Lung (tissue), 11 donors: ENCODE measurements at regions not wholly inside any gene's neighbourhood (a gene's known extent, or its start where the extent isn't known, plus 50 kb on each side); places are given as distances from the start of the nearest gene placed in this dataset.

ENCODE experiments used
- ATAC-seq: fragments of 200-7000 bp; cut with Tn5 transposase; one replicate; pipeline ENCODE4 v1.9.1; 2020; ENCODE audit warnings: moderate number of reproducible peaks; ENCODE audit not compliant: insufficient read depth, low FRiP score
- DNase-seq, 3 donors: peaks; one replicate each; pipeline ENCODE4 v3.0.0-alpha.2; 2013 to 2017
- H3K27ac ChIP-seq, 2 donors: one replicate each; pipeline ENCODE4 v1.5.1; 2013; ENCODE audit warnings: mild to moderate bottlenecking in 2 of 2, moderate library complexity in 2 of 2, control low read depth in 1 of 2, inconsistent platforms in 1 of 2, low read depth in 1 of 2, low read length in 1 of 2
- H3K27me3 ChIP-seq, 3 donors: one replicate each; pipeline ENCODE4 v1.5.1; 2013; ENCODE audit warnings: low read length in 2 of 3; ENCODE audit not compliant: control insufficient read depth in 3 of 3, insufficient read depth in 3 of 3
- H3K36me3 ChIP-seq, 4 donors: one replicate each; pipeline ENCODE4 v1.5.1; 2013; ENCODE audit warnings: low read length in 4 of 4, mild to moderate bottlenecking in 1 of 4, moderate library complexity in 1 of 4; ENCODE audit not compliant: control insufficient read depth in 4 of 4, insufficient read depth in 4 of 4
- H3K4me1 ChIP-seq, 5 donors: one replicate each; pipeline ENCODE4 v1.5.1; 2013; ENCODE audit warnings: low read length in 5 of 5, mild to moderate bottlenecking in 2 of 5, moderate library complexity in 1 of 5; ENCODE audit not compliant: control insufficient read depth in 5 of 5, insufficient read depth in 5 of 5
- H3K4me3 ChIP-seq: one replicate; pipeline ENCODE4 v1.5.1; 2013; ENCODE audit warnings: mild to moderate bottlenecking, control low read depth, moderate library complexity
- H3K9ac ChIP-seq, 2 donors: one replicate each; pipeline ENCODE4 v1.5.1; 2013; ENCODE audit warnings: low read length in 2 of 2, control low read depth in 1 of 2; ENCODE audit not compliant: insufficient read depth in 1 of 2
- H3K9me3 ChIP-seq, 4 donors: one replicate each; pipeline ENCODE4 v1.5.1; 2013; ENCODE audit warnings: low read length in 3 of 4, mild to moderate bottlenecking in 1 of 4, moderate library complexity in 1 of 4; ENCODE audit not compliant: control insufficient read depth in 4 of 4, insufficient read depth in 3 of 4
- CTCF ChIP-seq: IDR thresholded peaks from 2 replicates; pipeline ENCODE4 v1.5.1; 2012; ENCODE audit warnings: mild to moderate bottlenecking; ENCODE audit errors: control extremely low read depth, extremely low read depth
- WGBS, 2 donors: extraction: QIAGEN DNeasy Blood & Tissue Kit; methylation state at CpG; one replicate each; pipeline ENCODE4 v1.1.7; 2013; 5-methylcytosine and 5-hydroxymethylcytosine counted together
- donor health status: control.
- donor health status: control.
- donor health status: Bipolar disorder and iron deficiency.
- donor health status: healthy.
- donor health status: DM: yes; HTN: yes; CAD: no.

DNA sequence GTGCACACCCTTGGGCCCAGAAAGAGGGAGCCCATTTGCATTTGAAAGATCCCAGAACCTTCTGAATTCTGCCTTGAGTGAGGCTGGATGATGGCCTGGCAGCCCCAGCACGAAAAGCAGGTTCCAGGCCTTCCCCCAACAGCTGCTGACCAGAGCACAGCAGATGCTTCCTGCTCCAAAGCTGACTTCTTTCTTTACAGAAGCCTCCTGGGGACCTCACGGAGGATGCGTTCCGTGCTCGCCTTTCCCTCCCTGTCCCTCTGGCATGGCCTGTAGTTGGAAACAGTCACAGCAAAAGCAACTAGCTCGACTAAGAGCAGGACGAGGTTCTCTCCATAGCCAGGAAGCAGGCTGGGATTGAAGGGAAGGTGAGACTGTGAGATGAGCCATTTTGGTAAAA lies 107.7 kb upstream of the B3GAT1 start:
- DNase-seq (peak in 2 of 3 donors; percentile 12 to 16), ATAC-seq (no peak)
- H3K36me3 ChIP-seq: no peaks in the 10 kb centered on the region
- no peak overlapping the region for H3K9ac ChIP-seq
- H3K9me3 ChIP-seq: peaks cover 0 to 4% (median 0%) of the 10 kb centered on the region in 4 donors
- no peaks in the 10 kb centered on the region for H3K27me3 ChIP-seq
- H3K4me3 ChIP-seq: no peak overlapping the region
- TF ChIP-seq CTCF: no peak
- H3K4me1 ChIP-seq: peaks cover 0 to 4% (median 0%) of the 10 kb centered on the region in 5 donors
- WGBS, 2 donors: 23 to 43% methylated on average over 7 of the region's 7 CpGs
- H3K27ac ChIP-seq: no peak overlapping the region

DNA sequence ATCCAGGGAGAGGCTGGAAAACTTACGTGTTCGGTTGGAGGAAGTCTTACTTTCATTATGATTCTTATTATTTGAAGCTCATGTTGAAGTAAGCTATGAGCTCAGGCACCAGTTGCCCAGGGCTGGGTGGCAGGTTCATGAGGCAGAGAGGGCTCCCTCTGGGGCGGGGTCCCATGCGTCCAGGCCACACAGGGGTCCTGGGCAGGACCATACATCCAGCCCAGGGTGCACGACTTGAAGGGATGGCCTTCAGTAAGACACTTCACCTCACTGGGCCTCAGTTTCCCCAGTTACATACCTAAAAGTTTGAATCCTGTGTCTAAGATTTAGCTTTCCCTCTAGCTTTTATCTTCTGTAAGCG lies 107.3 kb upstream of the B3GAT1 start:
- no peaks in the 10 kb centered on the region for H3K27me3 ChIP-seq
- H3K36me3 ChIP-seq: no peaks in the 10 kb centered on the region
- H3K4me3 ChIP-seq: no peak overlapping the region
- H3K27ac ChIP-seq: no peak overlapping the region
- peaks cover 0 to 4% (median 0%) of the 10 kb centered on the region in 4 donors for H3K9me3 ChIP-seq
- TF ChIP-seq CTCF: no peak
- 80 to 87% methylated on average over 6 of the region's 6 CpGs for WGBS, 2 donors
- ATAC-seq (no peak), DNase-seq (no peak)
- no peak overlapping the region for H3K9ac ChIP-seq
- peaks cover 0 to 4% (median 0%) of the 10 kb centered on the region in 5 donors for H3K4me1 ChIP-seq

DNA sequence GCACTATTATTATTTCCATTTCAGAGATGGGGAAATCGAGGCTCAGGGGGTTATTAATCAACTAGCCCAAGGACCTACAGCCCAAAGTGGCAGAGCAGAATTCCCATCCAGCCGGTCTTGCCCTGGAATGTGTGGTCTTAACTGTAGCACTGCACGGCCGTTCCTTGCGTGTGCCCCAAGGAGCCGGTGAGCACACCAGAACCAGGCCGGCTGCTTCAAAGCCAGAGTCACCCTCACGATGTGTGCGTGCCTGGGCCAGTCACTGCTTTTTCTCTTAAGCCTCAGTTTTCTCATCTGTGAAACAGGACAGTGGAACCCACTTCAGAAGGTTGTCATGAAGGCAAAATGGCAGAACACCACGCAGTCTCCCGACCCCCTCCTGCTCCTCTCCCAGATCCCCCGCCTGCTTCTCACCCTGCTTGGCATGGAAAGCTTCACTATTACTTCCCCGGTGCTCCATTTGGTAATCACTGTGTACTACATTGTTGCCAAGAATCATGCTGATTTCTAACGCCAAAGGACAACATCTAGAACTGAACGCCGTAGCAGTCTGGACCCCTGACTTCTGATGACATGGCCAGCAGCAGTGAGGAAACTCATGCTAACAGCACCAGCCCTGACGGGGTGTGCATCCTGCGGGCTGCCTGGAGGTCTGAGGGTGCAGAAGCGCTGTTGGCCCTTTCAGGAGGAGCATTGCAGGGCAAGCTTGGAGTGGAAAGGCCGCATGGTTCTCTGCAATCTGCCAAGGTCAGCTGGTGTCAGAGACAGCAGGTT lies 106.8 kb upstream of the B3GAT1 start:
- peaks cover 0 to 4% (median 0%) of the 10 kb centered on the region in 4 donors for H3K9me3 ChIP-seq
- H3K27ac ChIP-seq: no peak overlapping the region
- peaks cover 0 to under 1% (median 0%) of the 10 kb centered on the region in 3 donors for H3K27me3 ChIP-seq
- no peaks in the 10 kb centered on the region for H3K36me3 ChIP-seq
- no peak overlapping the region for H3K4me3 ChIP-seq
- H3K4me1 ChIP-seq: peaks cover 0 to 4% (median 0%) of the 10 kb centered on the region in 5 donors
- 84 to 91% methylated on average over 20 of the region's 20 CpGs for WGBS, 2 donors
- no peak overlapping the region for H3K9ac ChIP-seq
- no peak for ATAC-seq
- TF ChIP-seq CTCF: no peak
- DNase-seq: no peak
